OCI-LY1 (cell line): ENCODE measurements at regions not wholly inside any gene's neighbourhood (a gene's known extent, or its start where the extent isn't known, plus 50 kb on each side); places are given as distances from the start of the nearest gene placed in this dataset.

Source experiments
- H2AFZ ChIP-seq: fragments of 200-600 bp; sonication (generic), shearing (Covaris generic); 2 replicates; pipeline ENCODE4 v1.6.0; 2014; ENCODE audit warnings: antibody characterized with exemption, mild to moderate bottlenecking, low read length
- H3F3A ChIP-seq: fragments of 200-600 bp; sonication (generic), shearing (Covaris generic); 2 replicates; pipeline ENCODE4 v1.6.0; 2014; ENCODE audit warnings: mild to moderate bottlenecking, antibody characterized with exemption, low read length, moderate library complexity; ENCODE audit not compliant: insufficient read depth
- H3K27ac ChIP-seq: fragments of 200-600 bp; sonication (generic); 2 replicates; pipeline ENCODE4 v1.5.1; 2014; ENCODE audit warnings: low read length, mixed run types, mild to moderate bottlenecking, low read depth; ENCODE audit not compliant: poor library complexity, severe bottlenecking
- H3K27me3 ChIP-seq: fragments of 200-600 bp; sonication (generic); 2 replicates; pipeline ENCODE4 v1.6.0; 2014; ENCODE audit warnings: antibody characterized with exemption, mild to moderate bottlenecking, low read length, moderate library complexity; ENCODE audit not compliant: insufficient read depth
- H3K36me3 ChIP-seq: fragments of 200-600 bp; sonication (generic); 2 replicates; pipeline ENCODE4 v1.6.1; 2014; ENCODE audit warnings: mild to moderate bottlenecking, antibody characterized with exemption, low read length, moderate library complexity, mixed read lengths; ENCODE audit not compliant: insufficient read depth
- H3K4me1 ChIP-seq: fragments of 200-600 bp; sonication (generic); 2 replicates; pipeline ENCODE4 v1.5.1; 2014; ENCODE audit warnings: mild to moderate bottlenecking, low read length, moderate library complexity; ENCODE audit not compliant: insufficient read depth, severe bottlenecking
- H3K4me2 ChIP-seq: fragments of 200-600 bp; sonication (generic), shearing (Covaris generic); 2 replicates; pipeline ENCODE4 v1.6.1; 2014; ENCODE audit warnings: low read length
- H3K4me3 ChIP-seq: fragments of 200-600 bp; sonication (generic); 2 replicates; pipeline ENCODE4 v1.5.1; 2014; ENCODE audit warnings: low read length, low read depth, mild to moderate bottlenecking, mixed read lengths; ENCODE audit not compliant: poor library complexity, severe bottlenecking
- H3K79me2 ChIP-seq: fragments of 200-600 bp; shearing (Covaris generic); 2 replicates; pipeline ENCODE4 v1.6.1; 2016; ENCODE audit warnings: mixed run types, low read length, mixed read lengths; ENCODE audit not compliant: insufficient read depth
- H3K9ac ChIP-seq: fragments of 200-600 bp; sonication (generic), shearing (Covaris generic); 2 replicates; pipeline ENCODE4 v1.6.1; 2014; ENCODE audit warnings: mild to moderate bottlenecking, low read length, mixed read lengths
- H3K9me2 ChIP-seq: fragments of 200-600 bp; sonication (generic), shearing (Covaris generic); 2 replicates; pipeline ENCODE4 v1.6.1; 2014; ENCODE audit warnings: low read depth, mild to moderate bottlenecking, low read length, mixed read lengths
- H3K9me3 ChIP-seq: fragments of 200-600 bp; shearing (Covaris generic); 2 replicates; pipeline ENCODE4 v1.6.1; 2014; ENCODE audit warnings: low read length, mixed read lengths
- H4K20me1 ChIP-seq: fragments of 200-600 bp; sonication (generic), shearing (Covaris generic); 2 replicates; pipeline ENCODE4 v1.6.0; 2016; ENCODE audit warnings: mild to moderate bottlenecking, low read length; ENCODE audit not compliant: insufficient read depth
- EZH2 ChIP-seq: fragments of 200-600 bp; sonication (generic), shearing (Covaris generic); IDR thresholded peaks from 2 replicates; pipeline ENCODE4 v1.8.0; 2017; ENCODE audit warnings: borderline replicate concordance, mixed run types, mild to moderate bottlenecking, antibody characterized with exemption, low read length, moderate library complexity, mixed read lengths
- TF ChIP-seq, protein P1 (sequence below): fragments of 200-600 bp; sonication (generic), shearing (Covaris generic); IDR thresholded peaks from 2 replicates; pipeline ENCODE4 v1.5.1; 2017; ENCODE audit warnings: mild to moderate bottlenecking, antibody characterized with exemption, low read length, moderate library complexity, mixed read lengths

- Histone ChIP-seq H3K9me3 (no peaks in the 10 kb centered on the region), H3K27ac (no peak overlapping the region), H3K36me3 (no peaks in the 10 kb centered on the region), H3K4me1 (no peaks in the 10 kb centered on the region), H3K9ac (no peak overlapping the region), H2AFZ (no peak overlapping the region), H3F3A (no peaks in the 10 kb centered on the region), H4K20me1 (no peaks in the 10 kb centered on the region), H3K9me2 (no peaks in the 10 kb centered on the region), H3K4me2 (no peak overlapping the region), H3K79me2 (no peaks in the 10 kb centered on the region), H3K4me3 (no peak overlapping the region), H3K27me3 (no peaks in the 10 kb centered on the region; the same call in 1 of the 2 replicates)
- TF ChIP-seq, protein P1, sequence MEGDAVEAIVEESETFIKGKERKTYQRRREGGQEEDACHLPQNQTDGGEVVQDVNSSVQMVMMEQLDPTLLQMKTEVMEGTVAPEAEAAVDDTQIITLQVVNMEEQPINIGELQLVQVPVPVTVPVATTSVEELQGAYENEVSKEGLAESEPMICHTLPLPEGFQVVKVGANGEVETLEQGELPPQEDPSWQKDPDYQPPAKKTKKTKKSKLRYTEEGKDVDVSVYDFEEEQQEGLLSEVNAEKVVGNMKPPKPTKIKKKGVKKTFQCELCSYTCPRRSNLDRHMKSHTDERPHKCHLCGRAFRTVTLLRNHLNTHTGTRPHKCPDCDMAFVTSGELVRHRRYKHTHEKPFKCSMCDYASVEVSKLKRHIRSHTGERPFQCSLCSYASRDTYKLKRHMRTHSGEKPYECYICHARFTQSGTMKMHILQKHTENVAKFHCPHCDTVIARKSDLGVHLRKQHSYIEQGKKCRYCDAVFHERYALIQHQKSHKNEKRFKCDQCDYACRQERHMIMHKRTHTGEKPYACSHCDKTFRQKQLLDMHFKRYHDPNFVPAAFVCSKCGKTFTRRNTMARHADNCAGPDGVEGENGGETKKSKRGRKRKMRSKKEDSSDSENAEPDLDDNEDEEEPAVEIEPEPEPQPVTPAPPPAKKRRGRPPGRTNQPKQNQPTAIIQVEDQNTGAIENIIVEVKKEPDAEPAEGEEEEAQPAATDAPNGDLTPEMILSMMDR = no peak
Observed at GRCh38 chr15:62968699-62969098, 73.8 kb upstream of the TPM1 start.

DNA sequence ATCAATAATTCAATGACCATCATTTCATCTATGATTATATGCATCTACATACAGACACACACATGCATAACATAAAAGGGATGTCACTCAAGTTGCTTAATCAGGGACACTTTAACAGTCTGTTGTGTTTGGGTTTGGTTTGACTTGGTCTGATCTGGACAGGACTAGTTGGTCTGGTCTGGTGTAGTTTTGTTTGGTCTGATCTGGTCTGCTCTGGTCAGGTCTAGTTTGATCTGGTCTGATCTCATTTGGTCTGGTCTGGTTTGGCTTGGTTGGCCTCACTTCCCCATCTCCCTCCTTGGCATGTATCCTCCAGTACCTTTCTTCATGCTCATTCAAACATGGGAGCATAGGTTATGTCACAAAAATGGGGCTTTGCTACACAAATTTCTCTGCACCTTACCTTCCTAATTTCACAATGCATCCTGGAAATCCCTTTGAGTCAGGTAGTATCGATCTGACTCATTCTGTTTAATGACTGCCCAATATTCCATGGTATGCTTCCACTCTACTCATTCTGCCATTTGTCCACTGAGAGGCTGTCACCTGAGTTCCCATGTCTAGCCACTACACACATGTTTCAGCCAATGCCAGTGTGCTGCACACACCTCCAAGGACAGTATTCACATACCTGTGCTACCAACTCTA lies 73.0 kb upstream of the TPM1 start:
- Histone ChIP-seq H3K4me3 (no peak overlapping the region), H3K9me2 (no peaks in the 10 kb centered on the region), H3K9ac (no peak overlapping the region), H2AFZ (no peak overlapping the region), H3F3A (no peaks in the 10 kb centered on the region), H3K79me2 (no peaks in the 10 kb centered on the region), H3K9me3 (no peaks in the 10 kb centered on the region), H3K27ac (no peak overlapping the region), H3K27me3 (no peaks in the 10 kb centered on the region; the same call in 1 of the 2 replicates), H4K20me1 (no peaks in the 10 kb centered on the region), H3K4me1 (no peaks in the 10 kb centered on the region), H3K36me3 (no peaks in the 10 kb centered on the region), H3K4me2 (no peak overlapping the region)
- no peak for TF ChIP-seq EZH2
- TF ChIP-seq, protein P1 = no peak

GRCh38 chr15:62972814-62973213 lies 69.7 kb upstream of the TPM1 start:
- Histone ChIP-seq H3K27ac (no peak overlapping the region), H3K79me2 (no peaks in the 10 kb centered on the region), H3K9me2 (no peaks in the 10 kb centered on the region)

More at GRCh38 chr15:62972814-62973213, 69.7 kb upstream of the TPM1 start:
- no peaks in the 10 kb centered on the region; the same call in 1 of the 2 replicates for H3K27me3 ChIP-seq
- no peaks in the 10 kb centered on the region for H3F3A ChIP-seq
- no peak overlapping the region for H2AFZ ChIP-seq
- TF ChIP-seq, protein P1 = no peak
- no peak for TF ChIP-seq EZH2
- no peaks in the 10 kb centered on the region for H4K20me1 ChIP-seq
- no peaks in the 10 kb centered on the region for H3K9me3 ChIP-seq
- no peaks in the 10 kb centered on the region for H3K4me1 ChIP-seq
- H3K9ac ChIP-seq = no peak overlapping the region
- no peaks in the 10 kb centered on the region for H3K36me3 ChIP-seq
- H3K4me3 ChIP-seq = no peak overlapping the region
- H3K4me2 ChIP-seq = no peak overlapping the region
